GM12892 (cell line): ENCODE measurements at regions not wholly inside any gene's neighbourhood (a gene's known extent, or its start where the extent isn't known, plus 50 kb on each side); places are given as distances from the start of the nearest gene placed in this dataset.

Experiments used
- POLR2A ChIP-seq: IDR thresholded peaks from 2 replicates; pipeline ENCODE4 v1.6.1; 2011; ENCODE audit warnings: low read depth, low read length, control low read depth
- POLR2AphosphoS5 ChIP-seq: IDR thresholded peaks from 2 replicates; pipeline ENCODE4 v1.6.1; 2011; ENCODE audit warnings: low read depth, low read length, control low read depth
- TAF1 ChIP-seq: IDR thresholded peaks from 2 replicates; pipeline ENCODE4 v1.6.1; 2011; ENCODE audit warnings: low read depth, mild to moderate bottlenecking, control low read depth, low read length, borderline replicate concordance

DNA sequence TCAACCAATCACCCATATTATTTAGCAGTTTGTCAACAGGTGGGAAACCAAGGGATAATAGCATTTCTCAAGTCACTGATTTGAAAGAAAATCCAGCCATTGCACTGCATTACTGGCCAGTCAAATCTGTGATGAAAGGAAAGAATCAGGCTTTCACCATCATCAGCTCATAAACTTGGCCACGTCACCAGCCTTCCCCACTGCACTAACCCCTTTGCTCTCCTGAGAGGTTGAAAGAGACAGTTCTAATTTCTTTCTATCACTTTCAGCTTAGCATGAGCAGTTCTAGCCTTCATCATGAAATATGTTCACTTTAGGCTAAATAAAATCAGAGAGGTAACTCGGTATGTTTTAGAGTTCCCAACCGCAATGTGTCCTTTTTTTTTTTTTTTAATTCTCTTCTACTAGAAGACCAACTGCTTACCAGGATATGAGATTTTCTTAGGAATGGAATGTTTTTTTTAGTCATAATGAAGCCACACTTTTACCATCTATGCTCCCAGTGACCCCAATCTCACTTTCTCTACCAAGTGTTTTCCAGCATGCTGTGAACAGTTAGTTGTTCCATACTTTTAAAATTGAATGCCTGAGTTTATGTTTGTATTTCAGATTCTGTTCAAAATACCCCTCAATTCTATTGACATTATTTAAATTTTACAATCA, 55.7 kb upstream of the SLC7A11 start:
- TF ChIP-seq POLR2AphosphoS5 (no peak), TAF1 (no peak), POLR2A (no peak)
